ENCODE measurements at regions not wholly inside any gene's neighbourhood (a gene's known extent, or its start where the extent isn't known, plus 50 kb on each side); places are given as distances from the start of the nearest gene placed in this dataset.

DNA sequence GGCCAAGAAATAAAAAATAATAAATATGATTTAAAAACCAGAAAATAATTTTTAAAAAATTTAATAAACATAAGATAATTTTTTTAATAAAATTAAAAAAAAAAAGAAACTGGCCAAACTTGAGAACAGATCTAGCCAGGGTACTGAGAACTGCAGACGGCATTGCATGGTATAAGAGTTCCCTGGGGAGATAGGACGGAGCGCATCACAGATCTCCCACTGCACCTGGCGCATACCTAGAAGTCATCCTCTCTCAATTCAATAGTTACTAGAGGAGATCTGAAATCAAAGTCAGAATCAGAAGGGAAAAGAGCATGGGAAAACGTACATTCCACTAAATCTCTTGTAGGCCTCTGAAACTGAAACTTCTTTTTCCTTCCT, 58.9 kb upstream of the BCL2L14 start:
- Histone ChIP-seq H3K4me3 (ENCODE audit: insufficient read depth, low read depth, low read length) (no peak overlapping the region), H3K4me1 (ENCODE audit: insufficient read depth, low read length) (peaks cover 46% of the 10 kb centered on the region), H3K27me3 (ENCODE audit: insufficient read depth, low read length) (no peaks in the 10 kb centered on the region), H4K20me1 (ENCODE audit: insufficient read depth, low read length) (no peaks in the 10 kb centered on the region), H3K9ac (ENCODE audit: low read length) (no peak overlapping the region), H3K9me3 (ENCODE audit: insufficient read depth, low read depth, low read length) (no peaks in the 10 kb centered on the region), H3K4me2 (ENCODE audit: low read length) (no peak overlapping the region), H2AFZ (ENCODE audit: low read depth, low read length) (no peak overlapping the region), H3K27ac (ENCODE audit: low read depth, low read length) (no peak overlapping the region), H3K36me3 (ENCODE audit: insufficient read depth, low read length) (no peaks in the 10 kb centered on the region), H3K79me2 (ENCODE audit: insufficient read depth, low read length) (no peaks in the 10 kb centered on the region)
- peaks cover 39% of the 10 kb centered on the region for H3K4me1 Mint-ChIP-seq (ENCODE audit: low read depth, unreplicated experiment)
- peaks cover 3% of the 10 kb centered on the region for H3K27me3 Mint-ChIP-seq (ENCODE audit: low read depth, unreplicated experiment)
- TF ChIP-seq, protein P1, sequence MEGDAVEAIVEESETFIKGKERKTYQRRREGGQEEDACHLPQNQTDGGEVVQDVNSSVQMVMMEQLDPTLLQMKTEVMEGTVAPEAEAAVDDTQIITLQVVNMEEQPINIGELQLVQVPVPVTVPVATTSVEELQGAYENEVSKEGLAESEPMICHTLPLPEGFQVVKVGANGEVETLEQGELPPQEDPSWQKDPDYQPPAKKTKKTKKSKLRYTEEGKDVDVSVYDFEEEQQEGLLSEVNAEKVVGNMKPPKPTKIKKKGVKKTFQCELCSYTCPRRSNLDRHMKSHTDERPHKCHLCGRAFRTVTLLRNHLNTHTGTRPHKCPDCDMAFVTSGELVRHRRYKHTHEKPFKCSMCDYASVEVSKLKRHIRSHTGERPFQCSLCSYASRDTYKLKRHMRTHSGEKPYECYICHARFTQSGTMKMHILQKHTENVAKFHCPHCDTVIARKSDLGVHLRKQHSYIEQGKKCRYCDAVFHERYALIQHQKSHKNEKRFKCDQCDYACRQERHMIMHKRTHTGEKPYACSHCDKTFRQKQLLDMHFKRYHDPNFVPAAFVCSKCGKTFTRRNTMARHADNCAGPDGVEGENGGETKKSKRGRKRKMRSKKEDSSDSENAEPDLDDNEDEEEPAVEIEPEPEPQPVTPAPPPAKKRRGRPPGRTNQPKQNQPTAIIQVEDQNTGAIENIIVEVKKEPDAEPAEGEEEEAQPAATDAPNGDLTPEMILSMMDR (IDR thresholded peaks at IDR 0.05; ENCODE audit: insufficient read depth, low read depth, low read length): no peak
- TF ChIP-seq EZH2 (IDR thresholded peaks at IDR 0.05; ENCODE audit: insufficient read depth, low read length): no peak
- DNase-seq (ENCODE audit: low read depth) (no peak), FAIRE-seq (peak; percentile 39)
- no peak overlapping the region for H3K4me3 Mint-ChIP-seq (ENCODE audit: unreplicated experiment)
- H3K27ac Mint-ChIP-seq (ENCODE audit: unreplicated experiment): no peak overlapping the region
- no peaks in the 10 kb centered on the region for H3K9me3 Mint-ChIP-seq (ENCODE audit: unreplicated experiment)
- H3K36me3 Mint-ChIP-seq (ENCODE audit: low read depth, unreplicated experiment): no peaks in the 10 kb centered on the region

DNA sequence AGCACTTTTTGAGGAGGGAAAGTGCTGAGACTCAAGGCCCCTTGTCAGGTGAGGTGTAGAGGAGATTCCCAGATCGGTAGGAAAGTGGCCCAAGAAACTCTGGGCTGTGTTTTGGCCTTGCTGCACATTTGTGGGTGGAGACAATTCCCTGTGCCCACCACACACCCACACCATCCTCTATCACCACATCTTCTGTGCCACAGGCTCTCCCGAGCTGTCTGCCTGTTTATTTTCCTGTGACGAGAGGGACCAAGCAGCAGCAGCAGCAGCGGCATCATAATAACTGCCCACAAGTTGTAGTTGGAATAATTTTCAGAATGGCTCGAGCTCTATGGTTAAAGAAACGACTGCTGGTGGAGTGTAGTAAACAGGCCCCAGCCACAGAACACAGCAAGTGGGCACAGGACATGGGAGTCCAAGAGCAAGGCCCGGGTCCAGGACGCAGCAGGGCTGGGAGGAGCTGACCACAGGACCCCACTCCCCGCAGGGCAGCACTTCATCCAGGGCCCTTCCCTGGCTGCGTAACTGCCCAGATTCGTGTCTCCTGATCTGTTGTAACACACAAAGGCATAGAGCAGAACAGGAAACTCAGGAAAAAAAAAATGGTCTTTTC, 55.6 kb upstream of the BCL2L14 start:
- H3K27me3 ChIP-seq (ENCODE audit: insufficient read depth, low read length): no peaks in the 10 kb centered on the region
- no peak overlapping the region for H3K9ac ChIP-seq (ENCODE audit: low read length)
- FAIRE-seq (no peak), DNase-seq (ENCODE audit: low read depth) (no peak)
- H3K4me3 ChIP-seq (ENCODE audit: insufficient read depth, low read depth, low read length): no peak overlapping the region
- no peak overlapping the region for H3K27ac ChIP-seq (ENCODE audit: low read depth, low read length)
- no peaks in the 10 kb centered on the region for H3K36me3 ChIP-seq (ENCODE audit: insufficient read depth, low read length)
- H3K27me3 Mint-ChIP-seq (ENCODE audit: low read depth, unreplicated experiment): peaks cover 3% of the 10 kb centered on the region
- no peaks in the 10 kb centered on the region for H3K9me3 ChIP-seq (ENCODE audit: insufficient read depth, low read depth, low read length)
- no peaks in the 10 kb centered on the region for H3K79me2 ChIP-seq (ENCODE audit: insufficient read depth, low read length)
- no peaks in the 10 kb centered on the region for H4K20me1 ChIP-seq (ENCODE audit: insufficient read depth, low read length)
- peaks cover 19% of the 10 kb centered on the region for H3K4me1 Mint-ChIP-seq (ENCODE audit: low read depth, unreplicated experiment)
- H3K9me3 Mint-ChIP-seq (ENCODE audit: unreplicated experiment): no peaks in the 10 kb centered on the region
- H3K36me3 Mint-ChIP-seq (ENCODE audit: low read depth, unreplicated experiment): no peaks in the 10 kb centered on the region
- H3K27ac Mint-ChIP-seq (ENCODE audit: unreplicated experiment): no peak overlapping the region
- H3K4me1 ChIP-seq (ENCODE audit: insufficient read depth, low read length): peaks cover 38% of the 10 kb centered on the region
- no peak overlapping the region for H3K4me2 ChIP-seq (ENCODE audit: low read length)
- H3K4me3 Mint-ChIP-seq (ENCODE audit: unreplicated experiment): no peak overlapping the region
- TF ChIP-seq EZH2 (IDR thresholded peaks at IDR 0.05; ENCODE audit: insufficient read depth, low read length): no peak
- TF ChIP-seq, protein P1 (IDR thresholded peaks at IDR 0.05; ENCODE audit: insufficient read depth, low read depth, low read length): no peak
- no peak overlapping the region for H2AFZ ChIP-seq (ENCODE audit: low read depth, low read length)

DNA sequence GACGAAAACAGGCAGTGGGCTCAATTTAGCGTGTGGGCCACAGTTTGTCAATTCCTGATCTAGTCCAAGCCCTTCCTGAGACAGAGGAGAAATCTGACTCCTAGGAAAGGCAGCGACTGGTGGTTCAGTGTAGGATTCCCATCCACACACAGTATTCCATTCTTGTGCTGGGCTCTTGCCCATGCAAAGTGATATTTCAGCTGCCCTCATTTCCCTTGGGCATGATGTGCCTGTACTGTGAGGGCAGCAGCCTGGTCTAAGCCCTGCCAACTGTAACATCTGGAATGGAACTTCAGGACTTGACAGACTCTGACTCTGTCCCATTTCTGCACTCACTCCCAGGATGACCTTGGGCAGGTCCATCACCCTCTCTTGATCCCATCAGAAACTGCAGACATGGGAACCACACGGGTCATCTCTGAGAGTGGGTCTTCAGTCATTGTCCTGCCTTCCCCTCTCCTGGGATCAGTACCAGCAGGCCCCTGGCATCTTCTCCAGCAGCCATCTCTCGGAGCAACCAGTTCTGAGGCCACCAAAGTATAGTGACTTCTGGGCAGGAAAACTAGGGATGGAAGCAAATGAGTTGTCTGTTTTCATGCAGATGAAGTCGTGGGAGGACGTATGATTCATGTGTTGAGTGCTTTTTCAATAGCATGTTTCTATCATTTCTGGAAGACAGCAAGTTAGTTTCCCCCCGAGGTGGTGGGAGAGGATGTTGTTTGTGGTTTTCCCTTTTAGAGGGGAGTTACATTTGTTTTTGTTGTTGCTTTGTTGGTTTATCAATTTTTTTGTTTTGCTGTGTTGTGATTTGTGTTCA, 54.2 kb upstream of the BCL2L14 start:
- Histone ChIP-seq H3K9ac (ENCODE audit: low read length) (no peak overlapping the region), H3K4me2 (ENCODE audit: low read length) (peak overlapping the region; percentile 25), H3K79me2 (ENCODE audit: insufficient read depth, low read length) (no peaks in the 10 kb centered on the region), H3K27ac (ENCODE audit: low read depth, low read length) (no peak overlapping the region), H3K36me3 (ENCODE audit: insufficient read depth, low read length) (no peaks in the 10 kb centered on the region), H3K4me1 (ENCODE audit: insufficient read depth, low read length) (peaks cover 25% of the 10 kb centered on the region), H3K27me3 (ENCODE audit: insufficient read depth, low read length) (no peaks in the 10 kb centered on the region), H3K4me3 (ENCODE audit: insufficient read depth, low read depth, low read length) (no peak overlapping the region), H2AFZ (ENCODE audit: low read depth, low read length) (no peak overlapping the region), H4K20me1 (ENCODE audit: insufficient read depth, low read length) (no peaks in the 10 kb centered on the region), H3K9me3 (ENCODE audit: insufficient read depth, low read depth, low read length) (no peaks in the 10 kb centered on the region)
- no peaks in the 10 kb centered on the region for H3K9me3 Mint-ChIP-seq (ENCODE audit: unreplicated experiment)
- peaks cover 7% of the 10 kb centered on the region for H3K4me1 Mint-ChIP-seq (ENCODE audit: low read depth, unreplicated experiment)
- peaks cover 3% of the 10 kb centered on the region for H3K27me3 Mint-ChIP-seq (ENCODE audit: low read depth, unreplicated experiment)
- no peak overlapping the region for H3K4me3 Mint-ChIP-seq (ENCODE audit: unreplicated experiment)
- no peak for FAIRE-seq
- peak; percentile 18 for DNase-seq (ENCODE audit: low read depth)
- no peak overlapping the region for H3K27ac Mint-ChIP-seq (ENCODE audit: unreplicated experiment)
- no peaks in the 10 kb centered on the region for H3K36me3 Mint-ChIP-seq (ENCODE audit: low read depth, unreplicated experiment)
- TF ChIP-seq, protein P1 (IDR thresholded peaks at IDR 0.05; ENCODE audit: insufficient read depth, low read depth, low read length): no peak
- no peak for TF ChIP-seq EZH2 (IDR thresholded peaks at IDR 0.05; ENCODE audit: insufficient read depth, low read length)

Measured in astrocyte (in vitro differentiated cells and primary cell).